ENCODE measurements at regions not wholly inside any gene's neighbourhood (a gene's known extent, or its start where the extent isn't known, plus 50 kb on each side); places are given as distances from the start of the nearest gene placed in this dataset.

DNA sequence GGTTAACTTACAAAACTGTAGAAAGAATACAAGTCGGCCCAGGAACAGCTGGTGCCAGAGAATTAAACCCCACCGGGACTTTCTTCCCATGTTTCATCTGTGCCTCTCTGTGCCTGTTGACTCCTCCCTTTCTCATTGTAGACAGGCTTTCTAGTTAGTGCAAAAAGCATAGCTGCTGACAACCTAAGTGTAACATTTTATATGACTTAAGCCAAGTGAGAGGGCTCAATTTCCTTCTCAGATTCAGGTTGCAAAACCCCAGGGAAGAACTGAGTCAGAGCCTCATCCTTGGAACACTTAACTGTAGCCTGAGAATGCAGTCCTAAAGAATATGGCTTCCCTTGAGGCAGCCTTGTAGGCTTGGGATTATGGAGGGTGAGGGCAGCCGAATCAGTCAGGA lies 302.5 kb upstream of the AZI2 start:
- WGBS, 2 donors (ENCODE audit: low coverage in 1 of 2): 60 to 77% methylated on average over 1 to 3 of the region's 3 CpGs
- H3K27ac ChIP-seq: no peak overlapping the region
- H3K36me3 ChIP-seq: no peaks in the 10 kb centered on the region
- no peak for DNase-seq
- TF ChIP-seq POLR2AphosphoS5 (IDR thresholded peaks at IDR 0.05) (no peak), POLR2A (IDR thresholded peaks at IDR 0.05) (no peak), CTCF (IDR thresholded peaks at IDR 0.05) (no peak), EP300 (IDR thresholded peaks at IDR 0.05; ENCODE audit: low read depth) (no peak)
- no peak overlapping the region for H3K4me3 ChIP-seq
- in situ Hi-C loops (cut with MboI; ENCODE audit: low pct_ligation_motif_present in 1 of 4, low pct_unique_long_range_greater_than_20kb in 1 of 4, low sequenced_read_pairs in 3 of 4): no loop called here
- H3K4me1 ChIP-seq: no peaks in the 10 kb centered on the region
- intact Hi-C loops (cut with DNase I; ENCODE audit: low total_unique reads): no loop called here
- H3K9me3 ChIP-seq: no peaks in the 10 kb centered on the region
- H3K27me3 ChIP-seq: no peaks in the 10 kb centered on the region

DNA sequence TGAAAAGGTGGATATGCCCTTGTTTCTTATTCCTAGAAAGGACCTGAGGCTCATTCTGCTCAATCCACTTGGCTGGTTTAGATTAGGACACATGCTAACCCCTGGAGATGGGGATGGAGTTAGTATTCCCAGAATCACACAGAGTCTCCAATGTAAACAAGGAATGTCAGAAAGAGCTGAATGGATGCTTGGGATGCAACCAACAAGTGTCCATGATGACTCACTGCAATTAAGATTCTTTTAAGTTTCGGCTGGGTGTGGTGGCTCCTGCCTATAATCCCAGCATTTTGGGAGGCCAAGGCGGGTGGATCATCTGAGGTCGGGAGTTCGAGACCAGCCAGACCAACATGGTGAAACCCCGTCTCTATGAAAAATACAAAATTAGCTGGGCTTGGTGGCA lies 315.5 kb upstream of the AZI2 start:
- TF ChIP-seq POLR2A (IDR thresholded peaks at IDR 0.05) (no peak), CTCF (IDR thresholded peaks at IDR 0.05) (no peak), POLR2AphosphoS5 (IDR thresholded peaks at IDR 0.05) (no peak), EP300 (IDR thresholded peaks at IDR 0.05; ENCODE audit: low read depth) (no peak)
- H3K4me1 ChIP-seq: peaks cover 0 to 5% (median 0%) of the 10 kb centered on the region in 4 donors
- no peaks in the 10 kb centered on the region for H3K27me3 ChIP-seq
- H3K9me3 ChIP-seq: no peaks in the 10 kb centered on the region
- in situ Hi-C loops (cut with MboI; ENCODE audit: low pct_ligation_motif_present in 1 of 4, low pct_unique_long_range_greater_than_20kb in 1 of 4, low sequenced_read_pairs in 3 of 4): no loop called here
- no peak for DNase-seq
- intact Hi-C loops (cut with DNase I; ENCODE audit: low total_unique reads): no loop called here
- H3K4me3 ChIP-seq: no peak overlapping the region
- 85% methylated on average over 5 of the region's 5 CpGs; no CpG with 5 or more reads in 1 of the 2 donors for WGBS, 2 donors (ENCODE audit: low coverage in 1 of 2)
- no peaks in the 10 kb centered on the region for H3K36me3 ChIP-seq
- H3K27ac ChIP-seq: no peak overlapping the region

DNA sequence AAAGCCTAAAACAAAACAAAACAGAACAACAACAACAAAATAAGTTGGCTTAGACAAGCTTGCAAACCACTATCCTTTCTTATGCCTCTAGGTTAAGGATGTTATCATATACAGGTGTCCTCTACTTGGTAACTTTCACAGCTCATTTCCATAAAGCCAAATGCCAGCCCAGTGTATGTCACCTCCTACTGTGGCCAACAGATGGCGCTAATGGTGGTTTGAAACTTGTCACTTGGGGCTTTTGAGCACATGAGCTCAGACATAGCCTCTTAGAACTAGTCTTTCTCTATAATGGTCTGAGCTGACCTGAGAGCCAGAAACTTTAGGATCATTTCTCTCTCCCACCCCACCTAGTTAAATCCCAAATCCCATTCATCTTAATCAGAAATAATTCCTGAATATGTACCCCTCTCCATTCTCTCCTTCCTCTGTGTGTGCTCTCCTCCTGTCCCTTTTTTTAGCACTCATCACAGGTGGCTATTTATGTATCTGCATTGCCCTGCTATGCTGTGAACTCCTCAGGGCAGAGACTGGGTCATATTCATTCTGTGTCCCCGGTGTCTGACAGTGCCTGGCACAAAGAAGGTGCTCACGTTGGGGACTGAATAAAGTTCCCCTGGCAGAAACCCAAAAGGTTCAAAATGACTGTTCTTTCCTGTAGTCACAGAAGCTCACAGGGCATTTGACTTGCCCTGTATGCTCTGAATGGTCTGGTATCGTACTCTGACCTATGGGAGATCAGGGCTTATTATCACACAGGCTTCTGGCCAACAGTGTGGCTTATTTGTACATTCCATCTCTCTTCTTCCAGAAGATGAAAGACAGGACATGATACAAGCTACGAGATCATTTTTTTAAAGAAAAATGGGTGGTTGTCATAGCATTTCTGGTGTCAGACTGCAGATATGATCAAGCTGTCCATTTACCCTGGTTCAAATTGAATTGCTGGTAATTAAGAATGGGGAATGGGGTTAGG lies 319.3 kb upstream of the AZI2 start:
- Histone ChIP-seq H3K4me3 (no peak overlapping the region), H3K27me3 (no peaks in the 10 kb centered on the region), H3K36me3 (no peaks in the 10 kb centered on the region), H3K27ac (no peak overlapping the region), H3K9me3 (no peaks in the 10 kb centered on the region), H3K4me1 (peaks cover 0 to 5% (median 0%) of the 10 kb centered on the region in 4 donors)
- intact Hi-C loops (cut with DNase I; ENCODE audit: low total_unique reads) (no loop called here), in situ Hi-C loops (cut with MboI; ENCODE audit: low pct_ligation_motif_present in 1 of 4, low pct_unique_long_range_greater_than_20kb in 1 of 4, low sequenced_read_pairs in 3 of 4) (no loop called here)
- 20 to 67% methylated on average over 1 to 5 of the region's 5 CpGs for WGBS, 2 donors (ENCODE audit: low coverage in 1 of 2)
- TF ChIP-seq POLR2A (IDR thresholded peaks at IDR 0.05): no peak
- peak; percentile 54 to 77 (median 66) for TF ChIP-seq CTCF (IDR thresholded peaks at IDR 0.05)
- TF ChIP-seq POLR2AphosphoS5 (IDR thresholded peaks at IDR 0.05): no peak
- TF ChIP-seq EP300 (IDR thresholded peaks at IDR 0.05; ENCODE audit: low read depth): no peak
- DNase-seq: peak; percentile 58

GRCh38 chr3:28669870-28670269 lies 321.2 kb upstream of the AZI2 start:
- no peak for DNase-seq
- Histone ChIP-seq H3K4me1 (peaks cover 0 to 5% (median 0%) of the 10 kb centered on the region in 4 donors), H3K27ac (no peak overlapping the region), H3K36me3 (no peaks in the 10 kb centered on the region), H3K9me3 (no peaks in the 10 kb centered on the region), H3K4me3 (no peak overlapping the region), H3K27me3 (no peaks in the 10 kb centered on the region)
- in situ Hi-C loops (cut with MboI; ENCODE audit: low pct_ligation_motif_present in 1 of 4, low pct_unique_long_range_greater_than_20kb in 1 of 4, low sequenced_read_pairs in 3 of 4) (no loop called here), intact Hi-C loops (cut with DNase I; ENCODE audit: low total_unique reads) (no loop called here)
- TF ChIP-seq EP300 (IDR thresholded peaks at IDR 0.05; ENCODE audit: low read depth): no peak
- no peak for TF ChIP-seq CTCF (IDR thresholded peaks at IDR 0.05)
- TF ChIP-seq POLR2AphosphoS5 (IDR thresholded peaks at IDR 0.05): no peak
- TF ChIP-seq POLR2A (IDR thresholded peaks at IDR 0.05): no peak
- 59 to 95% methylated on average over 2 of the region's 2 CpGs for WGBS, 2 donors (ENCODE audit: low coverage in 1 of 2)

Data from transverse colon (tissue), 4 donors.